OCI-LY3 (cell line): ENCODE measurements at regions not wholly inside any gene's neighbourhood (a gene's known extent, or its start where the extent isn't known, plus 50 kb on each side); places are given as distances from the start of the nearest gene placed in this dataset.

Source experiments
- EZH2phosphoT487 ChIP-seq: fragments of 200-600 bp; shearing (Covaris generic); IDR thresholded peaks from 2 replicates; pipeline ENCODE4 v1.6.1; 2018; ENCODE audit warnings: antibody characterized with exemption, mixed run types, low read depth
- TF ChIP-seq, protein P1 (sequence below): fragments of 200-600, 300-600 bp; sonication (generic); IDR thresholded peaks from 2 replicates; pipeline ENCODE4 v1.5.1; 2014; ENCODE audit warnings: antibody characterized with exemption, low read length, low read depth

DNA sequence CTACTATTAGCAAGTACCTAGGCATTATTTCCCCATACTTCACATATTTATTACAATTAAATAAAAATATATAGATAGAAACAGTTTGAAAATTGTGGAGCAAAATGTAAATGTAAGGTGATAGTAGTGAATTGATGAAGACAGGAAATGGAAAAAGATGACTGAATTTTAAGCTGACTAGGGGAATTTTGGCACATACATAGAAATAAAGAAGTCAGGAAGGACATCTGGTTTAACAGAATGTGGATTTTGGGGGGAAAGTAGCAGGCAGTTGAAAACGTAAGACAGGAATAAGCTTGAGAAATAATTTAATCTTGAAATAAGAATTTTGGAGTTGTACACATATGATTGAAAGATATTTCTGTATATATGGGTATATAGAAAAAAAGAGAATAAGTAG, 701.7 kb upstream of the CITED2 start:
- TF ChIP-seq, protein P1, sequence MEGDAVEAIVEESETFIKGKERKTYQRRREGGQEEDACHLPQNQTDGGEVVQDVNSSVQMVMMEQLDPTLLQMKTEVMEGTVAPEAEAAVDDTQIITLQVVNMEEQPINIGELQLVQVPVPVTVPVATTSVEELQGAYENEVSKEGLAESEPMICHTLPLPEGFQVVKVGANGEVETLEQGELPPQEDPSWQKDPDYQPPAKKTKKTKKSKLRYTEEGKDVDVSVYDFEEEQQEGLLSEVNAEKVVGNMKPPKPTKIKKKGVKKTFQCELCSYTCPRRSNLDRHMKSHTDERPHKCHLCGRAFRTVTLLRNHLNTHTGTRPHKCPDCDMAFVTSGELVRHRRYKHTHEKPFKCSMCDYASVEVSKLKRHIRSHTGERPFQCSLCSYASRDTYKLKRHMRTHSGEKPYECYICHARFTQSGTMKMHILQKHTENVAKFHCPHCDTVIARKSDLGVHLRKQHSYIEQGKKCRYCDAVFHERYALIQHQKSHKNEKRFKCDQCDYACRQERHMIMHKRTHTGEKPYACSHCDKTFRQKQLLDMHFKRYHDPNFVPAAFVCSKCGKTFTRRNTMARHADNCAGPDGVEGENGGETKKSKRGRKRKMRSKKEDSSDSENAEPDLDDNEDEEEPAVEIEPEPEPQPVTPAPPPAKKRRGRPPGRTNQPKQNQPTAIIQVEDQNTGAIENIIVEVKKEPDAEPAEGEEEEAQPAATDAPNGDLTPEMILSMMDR: no peak
- no peak for TF ChIP-seq EZH2phosphoT487
